ENCODE measurements at regions not wholly inside any gene's neighbourhood (a gene's known extent, or its start where the extent isn't known, plus 50 kb on each side); places are given as distances from the start of the nearest gene placed in this dataset.

DNA sequence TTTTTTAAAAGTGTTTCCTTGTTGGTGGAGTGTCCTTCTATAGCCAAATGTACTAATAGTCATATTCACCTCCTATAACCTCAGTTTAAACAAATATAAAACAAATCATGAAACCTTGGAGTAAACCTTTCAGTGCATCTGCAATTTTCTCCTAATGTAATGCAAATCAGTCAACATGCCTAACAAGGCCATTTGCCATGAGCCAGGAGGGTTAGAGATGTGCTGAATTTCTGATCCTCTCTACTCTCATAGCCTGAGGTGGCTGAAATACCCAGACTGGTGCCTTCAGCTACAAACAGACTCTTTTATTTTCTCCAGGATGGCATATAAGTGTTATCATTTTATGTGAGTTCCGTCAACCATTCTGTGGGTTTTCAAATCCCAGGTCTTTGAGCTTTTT, 908.1 kb downstream of the GALC start:
- Histone ChIP-seq H3K9me3 (no peaks in the 10 kb centered on the region), H3K36me3 (no peaks in the 10 kb centered on the region), H3K4me3 (no peak overlapping the region), H3K27me3 (no peaks in the 10 kb centered on the region), H3K4me1 (no peaks in the 10 kb centered on the region), H3K27ac (no peak overlapping the region)
- WGBS, 2 donors: 94 to 100% methylated on average over 1 of the region's 1 CpG
- DNase-seq (ENCODE audit: low spot score in 2 of 2): no peak
- TF ChIP-seq CTCF (IDR thresholded peaks at IDR 0.05): no peak
- TF ChIP-seq EP300 (IDR thresholded peaks at IDR 0.05): no peak
- TF ChIP-seq POLR2A (IDR thresholded peaks at IDR 0.05): no peak

DNA sequence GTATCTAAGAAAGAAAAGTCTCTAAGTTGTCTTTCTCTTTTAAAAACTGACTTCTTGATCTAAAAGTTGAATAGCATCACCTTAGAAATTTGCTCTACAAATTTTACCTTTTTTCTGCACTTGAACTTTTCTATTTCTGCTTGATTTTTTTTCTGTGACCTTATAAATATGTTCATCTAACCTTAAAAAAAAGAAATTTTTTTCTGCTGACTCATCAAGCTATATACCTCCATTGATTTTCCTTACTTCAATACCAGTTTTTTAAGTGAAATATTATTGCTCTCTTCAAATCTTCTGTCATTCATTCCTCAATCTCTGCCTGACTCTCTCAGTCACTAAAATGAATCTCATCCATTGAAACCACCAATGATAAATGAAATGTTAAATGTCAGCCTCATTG, 910.1 kb downstream of the GALC start:
- Histone ChIP-seq H3K4me3 (no peak overlapping the region), H3K27ac (no peak overlapping the region), H3K27me3 (no peaks in the 10 kb centered on the region), H3K36me3 (no peaks in the 10 kb centered on the region), H3K4me1 (no peaks in the 10 kb centered on the region), H3K9me3 (no peaks in the 10 kb centered on the region)
- TF ChIP-seq POLR2A (IDR thresholded peaks at IDR 0.05) (no peak), EP300 (IDR thresholded peaks at IDR 0.05) (no peak), CTCF (IDR thresholded peaks at IDR 0.05) (no peak)
- no peak for DNase-seq (ENCODE audit: low spot score in 2 of 2)

DNA sequence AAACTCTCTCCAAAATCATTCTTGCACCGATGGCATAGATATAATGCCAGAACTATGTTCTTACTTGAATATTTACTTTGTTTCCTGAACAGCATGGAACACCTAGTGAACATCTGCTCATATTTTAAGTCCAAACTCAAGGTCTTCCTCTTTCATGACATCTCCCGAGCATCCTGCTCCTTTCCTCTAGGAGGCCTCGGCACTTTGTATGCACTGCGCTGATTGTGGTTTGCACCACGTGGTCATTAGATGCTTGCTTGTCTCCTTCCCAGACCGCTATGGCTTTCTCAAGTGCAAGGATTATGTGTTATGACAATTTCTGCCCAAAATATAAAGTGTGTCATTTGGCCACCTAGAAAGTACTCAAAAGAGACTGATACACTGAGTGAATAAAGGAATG, 912.0 kb downstream of the GALC start:
- no peak for DNase-seq (ENCODE audit: low spot score in 2 of 2)
- H3K4me1 ChIP-seq: no peaks in the 10 kb centered on the region
- TF ChIP-seq POLR2A (IDR thresholded peaks at IDR 0.05) (no peak), EP300 (IDR thresholded peaks at IDR 0.05) (no peak), CTCF (IDR thresholded peaks at IDR 0.05) (no peak)
- WGBS, 2 donors: 83 to 89% methylated on average over 6 of the region's 6 CpGs
- H3K4me3 ChIP-seq: no peak overlapping the region
- H3K9me3 ChIP-seq: no peaks in the 10 kb centered on the region
- H3K27ac ChIP-seq: no peak overlapping the region
- no peaks in the 10 kb centered on the region for H3K36me3 ChIP-seq
- H3K27me3 ChIP-seq: no peaks in the 10 kb centered on the region

DNA sequence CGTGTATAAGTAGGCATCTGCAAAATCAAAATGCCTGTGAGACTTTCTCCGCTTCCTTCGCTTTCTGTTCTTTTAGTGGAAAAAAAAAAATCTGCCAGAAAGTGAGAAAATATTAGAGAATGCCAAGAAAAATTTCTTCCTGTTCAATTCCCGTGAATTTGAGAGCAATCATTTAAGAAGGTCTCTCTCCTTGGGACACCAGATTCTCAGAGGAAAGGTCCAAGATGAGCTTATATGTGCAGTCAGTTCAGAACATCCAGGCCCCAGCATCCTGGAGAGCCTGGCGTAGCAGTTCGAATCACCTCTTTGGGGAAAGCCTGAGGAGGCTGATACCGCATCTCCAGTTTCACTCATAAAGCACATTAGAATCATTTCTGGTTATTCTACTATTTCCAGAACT, 912.8 kb downstream of the GALC start:
- H3K36me3 ChIP-seq: no peaks in the 10 kb centered on the region
- TF ChIP-seq POLR2A (IDR thresholded peaks at IDR 0.05): no peak
- TF ChIP-seq EP300 (IDR thresholded peaks at IDR 0.05): no peak
- no peak for TF ChIP-seq CTCF (IDR thresholded peaks at IDR 0.05)
- WGBS, 2 donors: 73 to 80% methylated on average over 7 of the region's 7 CpGs

GRCh38 chr14:87079416-87079815, 913.6 kb downstream of the GALC start:
- H3K27me3 ChIP-seq: no peaks in the 10 kb centered on the region
- TF ChIP-seq EP300 (IDR thresholded peaks at IDR 0.05): no peak
- TF ChIP-seq CTCF (IDR thresholded peaks at IDR 0.05): no peak
- TF ChIP-seq POLR2A (IDR thresholded peaks at IDR 0.05): no peak
- 60 to 66% methylated on average over 6 of the region's 6 CpGs for WGBS, 2 donors

More for the DNA sequence above, 912.8 kb downstream of the GALC start:
- Histone ChIP-seq H3K9me3 (no peaks in the 10 kb centered on the region), H3K4me1 (no peaks in the 10 kb centered on the region), H3K27ac (no peak overlapping the region), H3K27me3 (no peaks in the 10 kb centered on the region), H3K4me3 (no peak overlapping the region)
- no peak for DNase-seq (ENCODE audit: low spot score in 2 of 2)

More at GRCh38 chr14:87079416-87079815, 913.6 kb downstream of the GALC start:
- no peak overlapping the region for H3K27ac ChIP-seq
- no peak overlapping the region for H3K4me3 ChIP-seq
- no peaks in the 10 kb centered on the region for H3K36me3 ChIP-seq
- no peak for DNase-seq (ENCODE audit: low spot score in 2 of 2)
- no peaks in the 10 kb centered on the region for H3K4me1 ChIP-seq
- no peaks in the 10 kb centered on the region for H3K9me3 ChIP-seq
